ENCODE measurements at regions not wholly inside any gene's neighbourhood (a gene's known extent, or its start where the extent isn't known, plus 50 kb on each side); places are given as distances from the start of the nearest gene placed in this dataset.
"Not testable (repeated sequence)": the region's sequence is repeated elsewhere in the genome, so short reads cannot be mapped to it uniquely, and the experiment has no call there.

GRCh38 chr4:189228726-189229125, 711.9 kb upstream of the FRG1 start:
- no peaks in the 10 kb centered on the region for H3K9me2 ChIP-seq (replicated peaks; ENCODE audit: control insufficient read depth, low read length)
- TF ChIP-seq EZH2phosphoT487 (IDR thresholded peaks at IDR 0.05; ENCODE audit: borderline replicate concordance, low read length) (no peak), CTCF (IDR thresholded peaks at IDR 0.05; ENCODE audit: low read depth, low read length, poor library complexity, severe bottlenecking) (no peak)
- no peak overlapping the region for H3K4me3 ChIP-seq (ENCODE audit: low read length)
- no peaks in the 10 kb centered on the region for H3F3A ChIP-seq (ENCODE audit: control insufficient read depth, insufficient read depth)
- H3K27me3 ChIP-seq (ENCODE audit: control insufficient read depth, low read length), result no peaks in the 10 kb centered on the region
- no peaks in the 10 kb centered on the region for H3K36me3 ChIP-seq (ENCODE audit: control insufficient read depth, low read length)
- no peaks in the 10 kb centered on the region for H4K20me1 ChIP-seq (ENCODE audit: control insufficient read depth, insufficient read depth, low read depth, low read length)
- no peaks in the 10 kb centered on the region for H3K9me3 ChIP-seq (ENCODE audit: control insufficient read depth, insufficient read depth, low read length)
- H3K4me2 ChIP-seq (ENCODE audit: low read length), result no peak overlapping the region
- no peak overlapping the region for H3K27ac ChIP-seq (ENCODE audit: low read depth, low read length)
- no peaks in the 10 kb centered on the region for H3K4me1 ChIP-seq (ENCODE audit: control insufficient read depth, low read length)
- H3K79me2 ChIP-seq (ENCODE audit: control insufficient read depth, low read length), result no peaks in the 10 kb centered on the region

- H3K9me3 ChIP-seq (ENCODE audit: control insufficient read depth, insufficient read depth, low read length), result peaks cover 6% of the 10 kb centered on the region; the same call in 1 of the 2 replicates
- H3K27ac ChIP-seq (ENCODE audit: low read depth, low read length), result no peak overlapping the region
- TF ChIP-seq EZH2phosphoT487 (IDR thresholded peaks at IDR 0.05; ENCODE audit: borderline replicate concordance, low read length) (no peak), CTCF (IDR thresholded peaks at IDR 0.05; ENCODE audit: low read depth, low read length, poor library complexity, severe bottlenecking) (no peak)
- H3K36me3 ChIP-seq (ENCODE audit: control insufficient read depth, low read length), result no peaks in the 10 kb centered on the region
- H3F3A ChIP-seq (ENCODE audit: control insufficient read depth, insufficient read depth), result no peaks in the 10 kb centered on the region
- no peak overlapping the region for H3K4me2 ChIP-seq (ENCODE audit: low read length)
- H3K4me3 ChIP-seq (ENCODE audit: low read length), result no peak overlapping the region
- H3K27me3 ChIP-seq (ENCODE audit: control insufficient read depth, low read length), result no peaks in the 10 kb centered on the region
- no peaks in the 10 kb centered on the region for H3K4me1 ChIP-seq (ENCODE audit: control insufficient read depth, low read length)
- no peaks in the 10 kb centered on the region for H3K9me2 ChIP-seq (replicated peaks; ENCODE audit: control insufficient read depth, low read length)
- H3K79me2 ChIP-seq (ENCODE audit: control insufficient read depth, low read length), result no peaks in the 10 kb centered on the region
- no peaks in the 10 kb centered on the region for H4K20me1 ChIP-seq (ENCODE audit: control insufficient read depth, insufficient read depth, low read depth, low read length)
Measured at GRCh38 chr4:189232274-189232673, 708.4 kb upstream of the FRG1 start.

- not testable (repeated sequence) for H3F3A ChIP-seq (ENCODE audit: control insufficient read depth, insufficient read depth); H4K20me1 ChIP-seq (ENCODE audit: control insufficient read depth, insufficient read depth, low read depth, low read length); H3K36me3 ChIP-seq (ENCODE audit: control insufficient read depth, low read length); H3K27ac ChIP-seq (ENCODE audit: low read depth, low read length); H3K4me2 ChIP-seq (ENCODE audit: low read length); H3K9me2 ChIP-seq (replicated peaks; ENCODE audit: control insufficient read depth, low read length); H3K4me3 ChIP-seq (ENCODE audit: low read length); H3K9me3 ChIP-seq (ENCODE audit: control insufficient read depth, insufficient read depth, low read length); H3K27me3 ChIP-seq (ENCODE audit: control insufficient read depth, low read length); H3K4me1 ChIP-seq (ENCODE audit: control insufficient read depth, low read length); H3K79me2 ChIP-seq (ENCODE audit: control insufficient read depth, low read length)
Measured at GRCh38 chr4:189233754-189234153, 706.9 kb upstream of the FRG1 start.

- not testable (repeated sequence) for H3K27me3 ChIP-seq (ENCODE audit: control insufficient read depth, low read length); H3K4me2 ChIP-seq (ENCODE audit: low read length); H3K27ac ChIP-seq (ENCODE audit: low read depth, low read length); H3K79me2 ChIP-seq (ENCODE audit: control insufficient read depth, low read length); H4K20me1 ChIP-seq (ENCODE audit: control insufficient read depth, insufficient read depth, low read depth, low read length); H3F3A ChIP-seq (ENCODE audit: control insufficient read depth, insufficient read depth); H3K4me3 ChIP-seq (ENCODE audit: low read length); H3K4me1 ChIP-seq (ENCODE audit: control insufficient read depth, low read length); H3K9me2 ChIP-seq (replicated peaks; ENCODE audit: control insufficient read depth, low read length); H3K36me3 ChIP-seq (ENCODE audit: control insufficient read depth, low read length); H3K9me3 ChIP-seq (ENCODE audit: control insufficient read depth, insufficient read depth, low read length)
Measured at GRCh38 chr4:189234948-189235347, 705.7 kb upstream of the FRG1 start.

All from DOHH2 (cell line).